C4-2B (cell line): ENCODE measurements at regions not wholly inside any gene's neighbourhood (a gene's known extent, or its start where the extent isn't known, plus 50 kb on each side); places are given as distances from the start of the nearest gene placed in this dataset.

ENCODE experiments used
- H3K27ac ChIP-seq: fragments of 450-650 bp; 2 replicates; pipeline ENCODE4 v1.5.1; 2017
- ZFX ChIP-seq: fragments of 450-650 bp; IDR thresholded peaks from 2 replicates; pipeline ENCODE4 v1.6.1; 2017
- TF ChIP-seq, protein P1 (sequence below): fragments of 450-650 bp; conservative IDR thresholded peaks from 2 replicates; pipeline ENCODE4 v1.5.1; 2017; ENCODE audit warnings: mild to moderate bottlenecking

DNA sequence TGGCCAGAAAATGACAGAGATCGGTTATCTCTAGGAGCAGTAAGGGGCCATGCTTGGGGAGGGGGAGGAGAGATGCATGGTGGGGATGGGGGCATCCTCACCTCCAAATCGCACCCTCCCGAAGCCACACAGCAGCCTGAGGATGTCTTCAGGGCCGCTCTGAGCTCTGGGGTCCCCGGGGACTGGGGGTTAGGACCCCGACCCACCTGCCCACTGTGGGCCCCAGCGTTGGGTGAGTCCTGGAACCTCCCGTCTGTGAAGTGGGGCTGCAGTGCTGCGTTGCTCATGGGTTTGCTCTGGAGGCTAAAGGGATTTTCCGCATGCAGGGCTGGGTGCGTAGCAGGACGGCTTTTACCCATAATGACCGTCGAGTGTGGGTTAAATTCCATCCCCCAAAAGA is 1046.3 kb downstream of the BRD1 start:
- TF ChIP-seq, protein P1, sequence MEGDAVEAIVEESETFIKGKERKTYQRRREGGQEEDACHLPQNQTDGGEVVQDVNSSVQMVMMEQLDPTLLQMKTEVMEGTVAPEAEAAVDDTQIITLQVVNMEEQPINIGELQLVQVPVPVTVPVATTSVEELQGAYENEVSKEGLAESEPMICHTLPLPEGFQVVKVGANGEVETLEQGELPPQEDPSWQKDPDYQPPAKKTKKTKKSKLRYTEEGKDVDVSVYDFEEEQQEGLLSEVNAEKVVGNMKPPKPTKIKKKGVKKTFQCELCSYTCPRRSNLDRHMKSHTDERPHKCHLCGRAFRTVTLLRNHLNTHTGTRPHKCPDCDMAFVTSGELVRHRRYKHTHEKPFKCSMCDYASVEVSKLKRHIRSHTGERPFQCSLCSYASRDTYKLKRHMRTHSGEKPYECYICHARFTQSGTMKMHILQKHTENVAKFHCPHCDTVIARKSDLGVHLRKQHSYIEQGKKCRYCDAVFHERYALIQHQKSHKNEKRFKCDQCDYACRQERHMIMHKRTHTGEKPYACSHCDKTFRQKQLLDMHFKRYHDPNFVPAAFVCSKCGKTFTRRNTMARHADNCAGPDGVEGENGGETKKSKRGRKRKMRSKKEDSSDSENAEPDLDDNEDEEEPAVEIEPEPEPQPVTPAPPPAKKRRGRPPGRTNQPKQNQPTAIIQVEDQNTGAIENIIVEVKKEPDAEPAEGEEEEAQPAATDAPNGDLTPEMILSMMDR: no peak
- TF ChIP-seq ZFX: no peak
- H3K27ac ChIP-seq: no peak overlapping the region

DNA sequence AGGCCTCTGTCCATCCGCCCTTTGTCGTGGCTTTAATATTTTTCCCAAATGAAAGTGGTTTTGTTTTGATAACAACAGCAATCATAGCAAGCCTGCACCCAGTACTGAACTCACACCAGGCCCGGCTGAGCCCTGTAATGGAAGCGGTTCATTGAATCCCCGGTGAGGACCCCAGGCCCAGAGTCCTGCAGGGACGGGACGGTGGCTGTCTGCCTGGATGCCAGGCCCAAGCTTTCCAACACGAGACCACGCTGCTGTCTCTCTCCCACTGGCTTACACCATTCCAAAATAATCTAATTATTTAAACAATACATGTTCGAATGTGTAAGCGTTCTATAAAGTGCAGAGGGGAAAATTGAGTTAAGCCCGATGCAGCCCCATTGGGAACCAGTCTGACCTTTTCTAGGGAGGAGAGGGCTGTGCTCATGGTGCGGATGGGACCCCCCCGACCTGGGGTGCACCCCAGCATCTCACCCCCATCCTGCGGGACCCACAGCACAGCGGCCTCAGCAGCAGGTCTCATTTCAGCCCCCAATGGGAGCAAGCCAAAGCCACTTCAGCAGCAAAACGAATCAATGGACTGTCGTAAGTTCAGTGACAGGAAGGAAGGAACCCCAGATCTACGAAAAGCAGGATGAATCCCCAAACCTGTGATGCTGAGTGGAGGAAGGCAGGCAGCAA is 1046.9 kb downstream of the BRD1 start:
- TF ChIP-seq, protein P1: no peak
- no peak for TF ChIP-seq ZFX
- no peak overlapping the region for H3K27ac ChIP-seq

DNA sequence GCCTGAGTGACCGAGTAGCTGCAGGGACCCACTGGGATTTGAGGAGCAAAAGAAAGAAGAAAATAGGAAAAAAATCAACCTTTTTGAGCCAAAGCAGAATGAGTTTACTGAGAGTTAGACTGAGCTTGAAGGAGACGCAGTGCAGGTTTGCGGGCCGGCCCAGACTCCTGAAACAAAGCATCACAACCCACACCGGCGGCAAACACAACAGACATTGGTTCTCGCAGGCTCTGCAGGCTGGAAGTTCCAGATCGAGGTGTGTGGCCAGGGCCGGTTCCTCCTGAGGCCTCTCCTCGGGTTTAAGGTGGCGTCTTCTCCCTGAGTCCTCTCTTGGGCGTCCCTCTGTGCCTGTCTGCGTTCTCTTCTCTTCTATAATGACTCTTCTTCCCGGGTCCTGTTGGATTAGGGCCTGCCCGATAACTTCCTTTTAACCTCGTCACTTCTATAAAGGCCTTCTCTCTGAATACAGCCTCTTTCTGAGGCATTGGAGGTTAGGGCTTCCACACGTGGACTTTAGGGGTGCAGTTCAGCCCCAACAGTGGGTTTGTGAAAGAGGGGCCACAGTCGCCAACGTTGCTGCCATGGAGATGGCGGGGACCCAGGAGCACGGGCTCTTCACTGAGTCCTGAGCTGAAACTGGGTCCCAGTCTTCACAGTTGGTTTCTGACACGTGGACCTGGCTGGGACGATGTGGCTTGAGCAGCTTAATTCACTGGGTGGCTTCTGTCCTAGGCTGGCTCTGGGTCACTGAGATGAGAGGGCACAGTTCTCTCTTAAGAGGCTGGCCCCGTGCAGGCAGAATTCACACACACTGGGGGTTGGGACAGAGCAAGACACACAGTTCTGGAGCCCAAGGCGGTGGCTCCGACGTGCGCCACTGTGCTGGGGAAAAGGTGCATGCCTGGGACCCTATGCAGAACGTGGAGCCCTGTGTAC is 1047.7 kb downstream of the BRD1 start:
- TF ChIP-seq ZFX: no peak
- TF ChIP-seq, protein P1: no peak
- no peak overlapping the region for H3K27ac ChIP-seq

DNA sequence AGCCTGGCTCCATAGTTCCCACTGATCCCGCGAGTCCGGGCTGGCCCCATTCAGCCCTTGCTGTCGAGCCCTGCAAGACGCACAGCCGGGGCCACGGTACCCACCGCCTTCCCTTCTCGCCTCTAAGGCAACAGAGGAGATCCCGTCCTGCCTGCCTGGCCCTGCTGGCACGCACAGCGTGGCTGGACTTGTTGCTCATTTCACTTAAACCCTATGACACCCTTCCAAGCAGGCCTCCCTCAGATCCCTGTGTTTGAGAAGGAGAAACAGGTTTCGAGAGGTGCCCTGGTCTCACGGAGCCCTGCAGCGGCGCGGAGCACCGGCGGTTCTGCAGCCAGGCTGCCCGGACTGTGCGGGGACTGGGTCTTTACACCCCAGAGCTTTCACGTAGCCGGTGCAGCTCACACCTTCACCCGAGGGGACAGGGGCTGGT is 1048.4 kb downstream of the BRD1 start:
- TF ChIP-seq, protein P1: no peak
- no peak for TF ChIP-seq ZFX
- no peak overlapping the region for H3K27ac ChIP-seq

DNA sequence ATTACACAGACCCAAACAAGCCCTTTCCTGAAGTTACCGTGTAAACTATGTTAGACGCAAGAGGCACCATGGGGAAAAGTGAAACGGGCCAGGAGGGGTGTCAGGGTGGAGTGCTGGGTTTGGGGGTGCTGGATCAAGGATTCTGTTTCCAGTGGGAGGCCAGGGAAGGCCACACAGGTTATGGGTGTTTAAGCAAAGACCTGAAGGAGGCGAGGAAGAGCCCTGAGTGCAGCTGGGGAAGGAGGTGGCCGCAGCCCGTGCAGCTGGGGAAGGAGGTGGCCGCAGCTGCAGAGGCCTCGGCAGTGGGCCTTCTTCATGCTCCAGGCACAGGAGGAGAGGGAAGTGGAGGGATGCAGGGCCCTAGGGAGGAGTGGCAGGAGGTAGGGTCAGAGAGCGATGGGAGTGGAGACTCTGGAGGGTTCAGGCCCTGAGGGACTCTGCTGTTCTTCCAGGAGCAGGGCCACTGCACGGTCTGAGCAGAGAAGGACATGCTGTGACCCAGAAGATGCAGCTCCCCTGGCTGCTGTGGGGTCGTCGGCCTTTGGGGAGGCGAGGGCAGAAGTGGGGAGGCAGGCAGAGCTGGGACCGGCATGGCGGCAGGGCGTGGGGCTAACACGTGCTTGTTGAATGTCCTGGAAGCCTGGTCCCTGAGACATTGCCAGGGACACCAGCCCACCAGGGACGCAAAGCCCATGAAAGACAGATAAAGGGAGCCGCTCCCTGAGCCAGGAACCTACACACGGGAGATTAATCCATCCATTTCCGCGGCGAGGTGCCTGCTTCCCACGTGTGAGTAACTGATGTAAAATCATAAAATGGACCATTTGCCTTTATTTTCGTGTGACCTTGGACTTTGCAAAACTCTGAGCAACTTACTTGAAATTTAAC is 1049.1 kb downstream of the BRD1 start:
- no peak overlapping the region for H3K27ac ChIP-seq
- TF ChIP-seq, protein P1: no peak
- TF ChIP-seq ZFX: no peak

DNA sequence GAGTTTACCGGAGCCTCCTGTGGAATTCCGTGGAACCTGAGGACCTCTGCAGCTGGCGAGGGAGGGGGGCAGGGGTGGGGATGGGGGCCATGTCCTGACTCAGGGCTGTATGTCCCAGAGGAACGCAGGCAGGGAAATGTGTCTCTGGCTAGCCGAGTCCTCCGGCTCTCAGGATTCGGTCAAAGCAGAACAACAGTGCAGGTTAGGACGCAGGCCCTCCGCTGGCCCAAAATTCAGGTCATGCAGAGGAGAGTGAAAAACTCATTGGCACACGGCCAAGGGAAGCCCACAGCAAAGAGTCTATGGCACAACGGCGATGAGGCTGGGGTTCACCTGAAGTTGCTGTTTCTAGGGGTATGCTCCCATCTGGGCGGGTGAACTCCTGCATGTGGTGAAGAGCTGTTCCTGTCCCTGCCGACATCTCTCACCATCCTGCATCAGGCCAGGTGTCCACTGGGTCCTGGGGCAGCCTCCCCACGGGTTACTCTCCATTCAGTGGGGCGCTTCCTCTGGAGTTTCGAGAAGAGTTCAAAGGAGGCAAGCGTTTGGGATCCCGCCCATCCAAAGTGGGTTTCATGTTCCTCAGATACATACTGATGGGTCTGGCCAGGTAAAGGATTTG is 1055.3 kb downstream of the BRD1 start:
- TF ChIP-seq, protein P1: no peak
- no peak for TF ChIP-seq ZFX

More for the DNA sequence above, 1055.3 kb downstream of the BRD1 start:
- no peak overlapping the region for H3K27ac ChIP-seq
